ENCODE measurements at regions not wholly inside any gene's neighbourhood (a gene's known extent, or its start where the extent isn't known, plus 50 kb on each side); places are given as distances from the start of the nearest gene placed in this dataset.

DNA sequence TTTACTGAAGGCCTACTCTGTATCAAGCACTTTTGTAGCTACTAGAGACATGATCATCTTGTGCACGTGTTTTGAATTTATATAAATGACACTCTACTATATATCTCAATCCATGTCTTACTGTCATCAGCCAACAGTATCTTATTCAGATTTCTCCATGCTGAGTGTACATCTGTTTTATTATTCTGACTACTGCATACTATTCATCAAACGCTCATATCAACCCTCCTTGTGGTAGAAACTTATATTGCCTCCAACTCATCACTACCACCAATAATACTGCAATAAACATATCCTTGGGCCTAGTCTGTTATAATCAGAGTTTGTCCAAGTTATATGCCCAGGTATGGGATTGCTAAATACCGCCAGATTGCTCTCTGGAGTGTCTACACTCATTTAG lies 81.6 kb upstream of the IRF2BP2 start:
- TF ChIP-seq USF1 (IDR thresholded peaks at IDR 0.05), result no peak
- TF ChIP-seq FOXM1 (IDR thresholded peaks at IDR 0.05; ENCODE audit: borderline replicate concordance, low read depth), result no peak
- TF ChIP-seq, protein P1, sequence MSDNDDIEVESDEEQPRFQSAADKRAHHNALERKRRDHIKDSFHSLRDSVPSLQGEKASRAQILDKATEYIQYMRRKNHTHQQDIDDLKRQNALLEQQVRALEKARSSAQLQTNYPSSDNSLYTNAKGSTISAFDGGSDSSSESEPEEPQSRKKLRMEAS (IDR thresholded peaks at IDR 0.05), result no peak
- TF ChIP-seq, protein P2, sequence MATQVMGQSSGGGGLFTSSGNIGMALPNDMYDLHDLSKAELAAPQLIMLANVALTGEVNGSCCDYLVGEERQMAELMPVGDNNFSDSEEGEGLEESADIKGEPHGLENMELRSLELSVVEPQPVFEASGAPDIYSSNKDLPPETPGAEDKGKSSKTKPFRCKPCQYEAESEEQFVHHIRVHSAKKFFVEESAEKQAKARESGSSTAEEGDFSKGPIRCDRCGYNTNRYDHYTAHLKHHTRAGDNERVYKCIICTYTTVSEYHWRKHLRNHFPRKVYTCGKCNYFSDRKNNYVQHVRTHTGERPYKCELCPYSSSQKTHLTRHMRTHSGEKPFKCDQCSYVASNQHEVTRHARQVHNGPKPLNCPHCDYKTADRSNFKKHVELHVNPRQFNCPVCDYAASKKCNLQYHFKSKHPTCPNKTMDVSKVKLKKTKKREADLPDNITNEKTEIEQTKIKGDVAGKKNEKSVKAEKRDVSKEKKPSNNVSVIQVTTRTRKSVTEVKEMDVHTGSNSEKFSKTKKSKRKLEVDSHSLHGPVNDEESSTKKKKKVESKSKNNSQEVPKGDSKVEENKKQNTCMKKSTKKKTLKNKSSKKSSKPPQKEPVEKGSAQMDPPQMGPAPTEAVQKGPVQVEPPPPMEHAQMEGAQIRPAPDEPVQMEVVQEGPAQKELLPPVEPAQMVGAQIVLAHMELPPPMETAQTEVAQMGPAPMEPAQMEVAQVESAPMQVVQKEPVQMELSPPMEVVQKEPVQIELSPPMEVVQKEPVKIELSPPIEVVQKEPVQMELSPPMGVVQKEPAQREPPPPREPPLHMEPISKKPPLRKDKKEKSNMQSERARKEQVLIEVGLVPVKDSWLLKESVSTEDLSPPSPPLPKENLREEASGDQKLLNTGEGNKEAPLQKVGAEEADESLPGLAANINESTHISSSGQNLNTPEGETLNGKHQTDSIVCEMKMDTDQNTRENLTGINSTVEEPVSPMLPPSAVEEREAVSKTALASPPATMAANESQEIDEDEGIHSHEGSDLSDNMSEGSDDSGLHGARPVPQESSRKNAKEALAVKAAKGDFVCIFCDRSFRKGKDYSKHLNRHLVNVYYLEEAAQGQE (IDR thresholded peaks at IDR 0.05; ENCODE audit: low read depth), result no peak
- TF ChIP-seq EGR1 (IDR thresholded peaks at IDR 0.05), result no peak
- no peak for TF ChIP-seq EP300 (IDR thresholded peaks at IDR 0.05; ENCODE audit: borderline replicate concordance)
- TF ChIP-seq CEBPB (IDR thresholded peaks at IDR 0.05), result no peak
- TF ChIP-seq TCF12 (IDR thresholded peaks at IDR 0.05; ENCODE audit: low read depth), result no peak
- TF ChIP-seq CREB1 (IDR thresholded peaks at IDR 0.05; ENCODE audit: low read depth), result no peak
- no peak for TF ChIP-seq ZBTB7A (IDR thresholded peaks at IDR 0.05; ENCODE audit: low read depth)
- no peak for TF ChIP-seq NFIC (IDR thresholded peaks at IDR 0.05)

DNA sequence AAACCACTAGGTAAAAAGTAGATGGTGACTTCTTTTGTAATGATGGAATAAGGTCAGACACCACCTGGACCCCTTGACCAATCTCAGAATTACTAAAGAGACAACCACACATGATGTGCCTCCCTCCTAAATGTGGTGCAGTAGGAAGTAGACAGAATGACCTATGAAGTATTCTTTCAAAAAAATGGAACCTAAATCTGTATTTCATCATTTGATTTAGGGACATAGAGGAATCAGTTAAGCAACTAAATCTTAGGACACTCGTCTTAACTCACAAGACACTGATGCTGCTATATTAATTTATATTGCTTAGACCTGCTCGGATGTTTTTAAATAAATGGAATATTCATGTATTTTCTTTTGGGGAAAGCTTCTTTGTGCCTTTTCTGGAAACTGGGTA lies 80.9 kb upstream of the IRF2BP2 start:
- TF ChIP-seq NFIC (IDR thresholded peaks at IDR 0.05) (no peak), YY1 (IDR thresholded peaks at IDR 0.05; ENCODE audit: low read depth) (no peak), CEBPB (IDR thresholded peaks at IDR 0.05) (no peak), TCF12 (IDR thresholded peaks at IDR 0.05; ENCODE audit: low read depth) (no peak), CREB1 (IDR thresholded peaks at IDR 0.05; ENCODE audit: low read depth) (no peak), EGR1 (IDR thresholded peaks at IDR 0.05) (no peak), TEAD4 (IDR thresholded peaks at IDR 0.05) (no peak), TAF1 (IDR thresholded peaks at IDR 0.05; ENCODE audit: low read depth) (no peak), FOXM1 (IDR thresholded peaks at IDR 0.05; ENCODE audit: borderline replicate concordance, low read depth) (no peak), ZBTB7A (IDR thresholded peaks at IDR 0.05; ENCODE audit: low read depth) (no peak), RAD21 (IDR thresholded peaks at IDR 0.05; ENCODE audit: low read depth) (no peak), USF1 (IDR thresholded peaks at IDR 0.05) (no peak), EP300 (IDR thresholded peaks at IDR 0.05; ENCODE audit: borderline replicate concordance) (no peak)
- TF ChIP-seq, protein P1 (IDR thresholded peaks at IDR 0.05), result no peak
- TF ChIP-seq, protein P2 (IDR thresholded peaks at IDR 0.05; ENCODE audit: low read depth), result no peak

GRCh38 chr1:234689236-234689635 lies 79.3 kb upstream of the IRF2BP2 start:
- TF ChIP-seq, protein P2 (IDR thresholded peaks at IDR 0.05; ENCODE audit: low read depth), result no peak
- TF ChIP-seq, protein P1 (IDR thresholded peaks at IDR 0.05), result no peak
- TF ChIP-seq NFIC (IDR thresholded peaks at IDR 0.05), result no peak
- no peak for TF ChIP-seq TAF1 (IDR thresholded peaks at IDR 0.05; ENCODE audit: low read depth)
- TF ChIP-seq EGR1 (IDR thresholded peaks at IDR 0.05), result no peak
- TF ChIP-seq USF1 (IDR thresholded peaks at IDR 0.05), result no peak
- no peak for TF ChIP-seq CREB1 (IDR thresholded peaks at IDR 0.05; ENCODE audit: low read depth)
- no peak for TF ChIP-seq TEAD4 (IDR thresholded peaks at IDR 0.05)
- no peak for TF ChIP-seq RAD21 (IDR thresholded peaks at IDR 0.05; ENCODE audit: low read depth)
- TF ChIP-seq CEBPB (IDR thresholded peaks at IDR 0.05), result no peak
- no peak for TF ChIP-seq TCF12 (IDR thresholded peaks at IDR 0.05; ENCODE audit: low read depth)
- TF ChIP-seq ZBTB7A (IDR thresholded peaks at IDR 0.05; ENCODE audit: low read depth), result no peak
- TF ChIP-seq EP300 (IDR thresholded peaks at IDR 0.05; ENCODE audit: borderline replicate concordance), result no peak
- no peak for TF ChIP-seq FOXM1 (IDR thresholded peaks at IDR 0.05; ENCODE audit: borderline replicate concordance, low read depth)
- no peak for TF ChIP-seq YY1 (IDR thresholded peaks at IDR 0.05; ENCODE audit: low read depth)

GRCh38 chr1:234687011-234687410 lies 77.0 kb upstream of the IRF2BP2 start:
- TF ChIP-seq ZBTB7A (IDR thresholded peaks at IDR 0.05; ENCODE audit: low read depth), result no peak
- no peak for TF ChIP-seq FOXM1 (IDR thresholded peaks at IDR 0.05; ENCODE audit: borderline replicate concordance, low read depth)
- TF ChIP-seq USF1 (IDR thresholded peaks at IDR 0.05), result no peak
- TF ChIP-seq, protein P1 (IDR thresholded peaks at IDR 0.05), result no peak
- TF ChIP-seq CREB1 (IDR thresholded peaks at IDR 0.05; ENCODE audit: low read depth), result no peak
- TF ChIP-seq TEAD4 (IDR thresholded peaks at IDR 0.05), result no peak
- no peak for TF ChIP-seq NFIC (IDR thresholded peaks at IDR 0.05)
- TF ChIP-seq RAD21 (IDR thresholded peaks at IDR 0.05; ENCODE audit: low read depth), result no peak
- TF ChIP-seq EGR1 (IDR thresholded peaks at IDR 0.05), result no peak
- TF ChIP-seq, protein P2 (IDR thresholded peaks at IDR 0.05; ENCODE audit: low read depth), result no peak
- TF ChIP-seq EP300 (IDR thresholded peaks at IDR 0.05; ENCODE audit: borderline replicate concordance), result no peak
- TF ChIP-seq CEBPB (IDR thresholded peaks at IDR 0.05), result no peak
- no peak for TF ChIP-seq TAF1 (IDR thresholded peaks at IDR 0.05; ENCODE audit: low read depth)
- TF ChIP-seq TCF12 (IDR thresholded peaks at IDR 0.05; ENCODE audit: low read depth), result no peak
- TF ChIP-seq YY1 (IDR thresholded peaks at IDR 0.05; ENCODE audit: low read depth), result no peak
